K562 (cell line): ENCODE measurements at regions not wholly inside any gene's neighbourhood (a gene's known extent, or its start where the extent isn't known, plus 50 kb on each side); places are given as distances from the start of the nearest gene placed in this dataset.

Experiments used
- PREB ChIP-seq: sonication (generic); formaldehyde crosslinking; IDR thresholded peaks from 2 replicates; pipeline ENCODE4 v1.8.1; 2023; ENCODE audit warnings: mild to moderate bottlenecking, missing genetic modification reagents
- SMAD2 ChIP-seq: fragments of 150-350 bp; IDR thresholded peaks from 2 replicates; pipeline ENCODE4 v1.6.1; 2014; ENCODE audit warnings: low read depth, mild to moderate bottlenecking, low read length
- ZNF561 ChIP-seq: fragments of 450-650 bp; formaldehyde crosslinking; conservative IDR thresholded peaks from 2 replicates; pipeline ENCODE4 v1.4.0; 2020; ENCODE audit warnings: mild to moderate bottlenecking, moderate library complexity
- TF ChIP-seq, protein P1 (sequence below): fragments of 200-600 bp; sonication (generic); IDR thresholded peaks from one replicate; pipeline ENCODE4 v1.6.1; 2012; ENCODE audit warnings: mild to moderate bottlenecking, low read depth, low read length, inconsistent platforms
- TF ChIP-seq, protein P2 (sequence below): fragments of 450-650 bp; IDR thresholded peaks from 2 replicates; pipeline ENCODE4 v1.6.1; 2016; ENCODE audit warnings: borderline replicate concordance

- TF ChIP-seq, protein P1, sequence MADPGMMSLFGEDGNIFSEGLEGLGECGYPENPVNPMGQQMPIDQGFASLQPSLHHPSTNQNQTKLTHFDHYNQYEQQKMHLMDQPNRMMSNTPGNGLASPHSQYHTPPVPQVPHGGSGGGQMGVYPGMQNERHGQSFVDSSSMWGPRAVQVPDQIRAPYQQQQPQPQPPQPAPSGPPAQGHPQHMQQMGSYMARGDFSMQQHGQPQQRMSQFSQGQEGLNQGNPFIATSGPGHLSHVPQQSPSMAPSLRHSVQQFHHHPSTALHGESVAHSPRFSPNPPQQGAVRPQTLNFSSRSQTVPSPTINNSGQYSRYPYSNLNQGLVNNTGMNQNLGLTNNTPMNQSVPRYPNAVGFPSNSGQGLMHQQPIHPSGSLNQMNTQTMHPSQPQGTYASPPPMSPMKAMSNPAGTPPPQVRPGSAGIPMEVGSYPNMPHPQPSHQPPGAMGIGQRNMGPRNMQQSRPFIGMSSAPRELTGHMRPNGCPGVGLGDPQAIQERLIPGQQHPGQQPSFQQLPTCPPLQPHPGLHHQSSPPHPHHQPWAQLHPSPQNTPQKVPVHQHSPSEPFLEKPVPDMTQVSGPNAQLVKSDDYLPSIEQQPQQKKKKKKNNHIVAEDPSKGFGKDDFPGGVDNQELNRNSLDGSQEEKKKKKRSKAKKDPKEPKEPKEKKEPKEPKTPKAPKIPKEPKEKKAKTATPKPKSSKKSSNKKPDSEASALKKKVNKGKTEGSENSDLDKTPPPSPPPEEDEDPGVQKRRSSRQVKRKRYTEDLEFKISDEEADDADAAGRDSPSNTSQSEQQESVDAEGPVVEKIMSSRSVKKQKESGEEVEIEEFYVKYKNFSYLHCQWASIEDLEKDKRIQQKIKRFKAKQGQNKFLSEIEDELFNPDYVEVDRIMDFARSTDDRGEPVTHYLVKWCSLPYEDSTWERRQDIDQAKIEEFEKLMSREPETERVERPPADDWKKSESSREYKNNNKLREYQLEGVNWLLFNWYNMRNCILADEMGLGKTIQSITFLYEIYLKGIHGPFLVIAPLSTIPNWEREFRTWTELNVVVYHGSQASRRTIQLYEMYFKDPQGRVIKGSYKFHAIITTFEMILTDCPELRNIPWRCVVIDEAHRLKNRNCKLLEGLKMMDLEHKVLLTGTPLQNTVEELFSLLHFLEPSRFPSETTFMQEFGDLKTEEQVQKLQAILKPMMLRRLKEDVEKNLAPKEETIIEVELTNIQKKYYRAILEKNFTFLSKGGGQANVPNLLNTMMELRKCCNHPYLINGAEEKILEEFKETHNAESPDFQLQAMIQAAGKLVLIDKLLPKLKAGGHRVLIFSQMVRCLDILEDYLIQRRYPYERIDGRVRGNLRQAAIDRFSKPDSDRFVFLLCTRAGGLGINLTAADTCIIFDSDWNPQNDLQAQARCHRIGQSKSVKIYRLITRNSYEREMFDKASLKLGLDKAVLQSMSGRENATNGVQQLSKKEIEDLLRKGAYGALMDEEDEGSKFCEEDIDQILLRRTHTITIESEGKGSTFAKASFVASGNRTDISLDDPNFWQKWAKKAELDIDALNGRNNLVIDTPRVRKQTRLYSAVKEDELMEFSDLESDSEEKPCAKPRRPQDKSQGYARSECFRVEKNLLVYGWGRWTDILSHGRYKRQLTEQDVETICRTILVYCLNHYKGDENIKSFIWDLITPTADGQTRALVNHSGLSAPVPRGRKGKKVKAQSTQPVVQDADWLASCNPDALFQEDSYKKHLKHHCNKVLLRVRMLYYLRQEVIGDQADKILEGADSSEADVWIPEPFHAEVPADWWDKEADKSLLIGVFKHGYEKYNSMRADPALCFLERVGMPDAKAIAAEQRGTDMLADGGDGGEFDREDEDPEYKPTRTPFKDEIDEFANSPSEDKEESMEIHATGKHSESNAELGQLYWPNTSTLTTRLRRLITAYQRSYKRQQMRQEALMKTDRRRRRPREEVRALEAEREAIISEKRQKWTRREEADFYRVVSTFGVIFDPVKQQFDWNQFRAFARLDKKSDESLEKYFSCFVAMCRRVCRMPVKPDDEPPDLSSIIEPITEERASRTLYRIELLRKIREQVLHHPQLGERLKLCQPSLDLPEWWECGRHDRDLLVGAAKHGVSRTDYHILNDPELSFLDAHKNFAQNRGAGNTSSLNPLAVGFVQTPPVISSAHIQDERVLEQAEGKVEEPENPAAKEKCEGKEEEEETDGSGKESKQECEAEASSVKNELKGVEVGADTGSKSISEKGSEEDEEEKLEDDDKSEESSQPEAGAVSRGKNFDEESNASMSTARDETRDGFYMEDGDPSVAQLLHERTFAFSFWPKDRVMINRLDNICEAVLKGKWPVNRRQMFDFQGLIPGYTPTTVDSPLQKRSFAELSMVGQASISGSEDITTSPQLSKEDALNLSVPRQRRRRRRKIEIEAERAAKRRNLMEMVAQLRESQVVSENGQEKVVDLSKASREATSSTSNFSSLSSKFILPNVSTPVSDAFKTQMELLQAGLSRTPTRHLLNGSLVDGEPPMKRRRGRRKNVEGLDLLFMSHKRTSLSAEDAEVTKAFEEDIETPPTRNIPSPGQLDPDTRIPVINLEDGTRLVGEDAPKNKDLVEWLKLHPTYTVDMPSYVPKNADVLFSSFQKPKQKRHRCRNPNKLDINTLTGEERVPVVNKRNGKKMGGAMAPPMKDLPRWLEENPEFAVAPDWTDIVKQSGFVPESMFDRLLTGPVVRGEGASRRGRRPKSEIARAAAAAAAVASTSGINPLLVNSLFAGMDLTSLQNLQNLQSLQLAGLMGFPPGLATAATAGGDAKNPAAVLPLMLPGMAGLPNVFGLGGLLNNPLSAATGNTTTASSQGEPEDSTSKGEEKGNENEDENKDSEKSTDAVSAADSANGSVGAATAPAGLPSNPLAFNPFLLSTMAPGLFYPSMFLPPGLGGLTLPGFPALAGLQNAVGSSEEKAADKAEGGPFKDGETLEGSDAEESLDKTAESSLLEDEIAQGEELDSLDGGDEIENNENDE = no peak
- TF ChIP-seq PREB (CRISPR knock-in tag) (no peak), ZNF561 (CRISPR knock-in tag) (no peak), SMAD2 (no peak)
- TF ChIP-seq, protein P2, sequence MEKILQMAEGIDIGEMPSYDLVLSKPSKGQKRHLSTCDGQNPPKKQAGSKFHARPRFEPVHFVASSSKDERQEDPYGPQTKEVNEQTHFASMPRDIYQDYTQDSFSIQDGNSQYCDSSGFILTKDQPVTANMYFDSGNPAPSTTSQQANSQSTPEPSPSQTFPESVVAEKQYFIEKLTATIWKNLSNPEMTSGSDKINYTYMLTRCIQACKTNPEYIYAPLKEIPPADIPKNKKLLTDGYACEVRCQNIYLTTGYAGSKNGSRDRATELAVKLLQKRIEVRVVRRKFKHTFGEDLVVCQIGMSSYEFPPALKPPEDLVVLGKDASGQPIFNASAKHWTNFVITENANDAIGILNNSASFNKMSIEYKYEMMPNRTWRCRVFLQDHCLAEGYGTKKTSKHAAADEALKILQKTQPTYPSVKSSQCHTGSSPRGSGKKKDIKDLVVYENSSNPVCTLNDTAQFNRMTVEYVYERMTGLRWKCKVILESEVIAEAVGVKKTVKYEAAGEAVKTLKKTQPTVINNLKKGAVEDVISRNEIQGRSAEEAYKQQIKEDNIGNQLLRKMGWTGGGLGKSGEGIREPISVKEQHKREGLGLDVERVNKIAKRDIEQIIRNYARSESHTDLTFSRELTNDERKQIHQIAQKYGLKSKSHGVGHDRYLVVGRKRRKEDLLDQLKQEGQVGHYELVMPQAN = no peak
- TF ChIP-seq, all 486 proteins: peak for 0
These were observed 417.9 kb downstream of the IPMK start (continued) for GRCh38 chr10:57849691-57850357.
